ENCODE measurements at regions not wholly inside any gene's neighbourhood (a gene's known extent, or its start where the extent isn't known, plus 50 kb on each side); places are given as distances from the start of the nearest gene placed in this dataset.
A peak's percentile ranks its signal among the peaks of the same experiment; 100 is the strongest.

DNA sequence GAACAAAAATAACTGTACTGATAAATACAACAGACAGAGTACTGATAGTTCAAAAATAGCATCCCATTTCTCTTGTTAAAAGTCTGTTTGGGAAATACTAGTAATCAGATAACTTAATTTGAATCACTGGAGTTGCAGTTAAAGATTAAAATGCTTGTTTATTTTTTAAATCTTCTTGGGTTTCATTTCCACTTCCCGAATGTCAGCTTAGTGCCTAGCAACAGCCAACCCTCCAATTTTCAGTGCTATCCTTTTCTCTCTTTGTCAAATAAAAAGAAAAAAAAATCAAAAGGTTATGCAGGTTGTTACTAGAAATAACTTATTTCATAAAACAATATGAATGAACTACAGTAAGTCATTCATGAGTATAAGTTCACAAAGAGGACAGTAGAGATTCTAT lies 257.7 kb upstream of the STXBP5 start:
- Histone ChIP-seq H3K9me3 (no peaks in the 10 kb centered on the region), H3K9ac (ENCODE audit: low read depth in 2 of 2, low read length in 2 of 2) (no peak overlapping the region), H3K4me3 (no peak overlapping the region), H3K36me3 (no peaks in the 10 kb centered on the region), H3K27me3 (no peaks in the 10 kb centered on the region), H3K27ac (no peak overlapping the region), H3K4me1 (no peaks in the 10 kb centered on the region)
- DNase-seq, result no peak
- intact Hi-C loops (cut with DNase I), result no loop called here
- TF ChIP-seq, protein P1, sequence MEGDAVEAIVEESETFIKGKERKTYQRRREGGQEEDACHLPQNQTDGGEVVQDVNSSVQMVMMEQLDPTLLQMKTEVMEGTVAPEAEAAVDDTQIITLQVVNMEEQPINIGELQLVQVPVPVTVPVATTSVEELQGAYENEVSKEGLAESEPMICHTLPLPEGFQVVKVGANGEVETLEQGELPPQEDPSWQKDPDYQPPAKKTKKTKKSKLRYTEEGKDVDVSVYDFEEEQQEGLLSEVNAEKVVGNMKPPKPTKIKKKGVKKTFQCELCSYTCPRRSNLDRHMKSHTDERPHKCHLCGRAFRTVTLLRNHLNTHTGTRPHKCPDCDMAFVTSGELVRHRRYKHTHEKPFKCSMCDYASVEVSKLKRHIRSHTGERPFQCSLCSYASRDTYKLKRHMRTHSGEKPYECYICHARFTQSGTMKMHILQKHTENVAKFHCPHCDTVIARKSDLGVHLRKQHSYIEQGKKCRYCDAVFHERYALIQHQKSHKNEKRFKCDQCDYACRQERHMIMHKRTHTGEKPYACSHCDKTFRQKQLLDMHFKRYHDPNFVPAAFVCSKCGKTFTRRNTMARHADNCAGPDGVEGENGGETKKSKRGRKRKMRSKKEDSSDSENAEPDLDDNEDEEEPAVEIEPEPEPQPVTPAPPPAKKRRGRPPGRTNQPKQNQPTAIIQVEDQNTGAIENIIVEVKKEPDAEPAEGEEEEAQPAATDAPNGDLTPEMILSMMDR (IDR thresholded peaks at IDR 0.05), result no peak

DNA sequence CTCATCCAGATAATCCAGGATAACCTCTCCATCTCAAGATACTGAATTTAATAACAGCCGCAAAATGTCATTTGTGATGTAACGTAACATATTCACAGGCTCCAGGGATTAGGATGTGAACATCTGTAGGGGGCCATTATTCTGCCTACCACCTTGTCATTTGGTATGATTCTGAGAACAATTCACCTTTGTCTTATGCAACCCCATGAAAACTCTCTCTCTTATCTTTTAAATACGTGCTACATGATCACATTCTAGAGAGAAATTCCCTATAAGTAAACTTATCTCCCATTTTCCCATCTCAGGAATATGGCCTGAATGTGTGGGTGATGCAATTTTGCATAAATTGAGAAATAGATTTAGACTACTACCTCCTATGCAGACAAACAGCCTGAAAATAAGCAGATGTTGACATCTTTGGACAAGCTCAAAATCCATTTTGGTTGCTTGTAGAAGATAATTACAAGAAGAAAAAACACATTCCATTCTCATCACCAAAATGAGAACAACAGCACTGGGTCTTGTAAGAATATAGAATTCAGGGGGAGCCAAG lies 255.4 kb upstream of the STXBP5 start:
- H3K27me3 ChIP-seq, result no peaks in the 10 kb centered on the region
- no peaks in the 10 kb centered on the region for H3K9me3 ChIP-seq
- H3K27ac ChIP-seq, result no peak overlapping the region
- H3K36me3 ChIP-seq, result no peaks in the 10 kb centered on the region
- intact Hi-C loops (cut with DNase I), result no loop called here
- TF ChIP-seq, protein P1 (IDR thresholded peaks at IDR 0.05), result no peak
- H3K9ac ChIP-seq (ENCODE audit: low read depth in 2 of 2, low read length in 2 of 2), result no peak overlapping the region
- no peaks in the 10 kb centered on the region for H3K4me1 ChIP-seq
- no peak overlapping the region for H3K4me3 ChIP-seq
- no peak for DNase-seq

DNA sequence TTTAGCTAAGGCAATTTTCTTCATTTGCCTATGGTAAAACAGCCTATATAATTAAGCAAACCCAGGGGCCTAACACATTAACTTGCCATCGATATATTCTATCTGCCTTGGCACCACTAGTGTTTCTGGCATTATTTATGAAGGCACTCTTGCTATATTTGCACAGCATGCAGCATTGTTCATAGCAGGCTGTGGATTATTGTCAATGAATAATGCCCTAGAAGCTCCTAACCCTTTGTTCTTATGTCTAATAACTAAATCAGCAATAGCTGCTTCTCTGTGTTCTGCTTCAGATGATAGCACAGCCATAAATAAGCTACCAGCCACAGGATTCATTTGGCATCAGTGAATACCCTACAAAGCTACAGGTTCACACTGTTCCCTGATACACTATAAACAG lies 254.8 kb upstream of the STXBP5 start:
- DNase-seq, result no peak
- TF ChIP-seq, protein P1 (IDR thresholded peaks at IDR 0.05), result no peak
- Histone ChIP-seq H3K9ac (ENCODE audit: low read depth in 2 of 2, low read length in 2 of 2) (no peak overlapping the region), H3K4me1 (no peaks in the 10 kb centered on the region), H3K27me3 (no peaks in the 10 kb centered on the region), H3K27ac (no peak overlapping the region), H3K36me3 (no peaks in the 10 kb centered on the region), H3K9me3 (no peaks in the 10 kb centered on the region), H3K4me3 (no peak overlapping the region)
- intact Hi-C loops (cut with DNase I), result no loop called here

DNA sequence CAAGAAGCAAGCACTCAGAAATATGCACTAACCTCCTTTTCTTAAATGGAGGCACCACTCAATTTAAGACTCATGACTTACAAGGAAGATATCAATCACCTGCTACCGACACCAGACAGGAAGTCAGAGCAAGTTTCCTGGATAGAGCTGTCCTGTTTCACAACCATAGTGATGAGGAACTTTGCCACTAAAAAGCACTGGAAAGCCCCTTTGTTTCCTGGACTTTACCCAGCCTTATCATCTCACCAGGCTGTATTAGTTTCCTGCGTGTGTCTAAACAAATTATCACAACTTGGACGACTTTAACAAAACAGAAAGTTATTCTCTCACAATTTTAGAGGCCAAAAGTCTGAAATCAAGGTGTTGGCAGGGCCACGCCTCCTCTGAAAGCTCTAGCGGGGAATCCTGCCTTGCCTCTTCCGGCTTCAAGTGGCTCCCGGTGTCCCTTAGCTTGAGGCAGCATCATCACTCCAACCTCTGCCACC lies 253.8 kb upstream of the STXBP5 start:
- peak overlapping the region; percentile 2 for H3K27ac ChIP-seq
- peak; percentile 33 for DNase-seq

DNA sequence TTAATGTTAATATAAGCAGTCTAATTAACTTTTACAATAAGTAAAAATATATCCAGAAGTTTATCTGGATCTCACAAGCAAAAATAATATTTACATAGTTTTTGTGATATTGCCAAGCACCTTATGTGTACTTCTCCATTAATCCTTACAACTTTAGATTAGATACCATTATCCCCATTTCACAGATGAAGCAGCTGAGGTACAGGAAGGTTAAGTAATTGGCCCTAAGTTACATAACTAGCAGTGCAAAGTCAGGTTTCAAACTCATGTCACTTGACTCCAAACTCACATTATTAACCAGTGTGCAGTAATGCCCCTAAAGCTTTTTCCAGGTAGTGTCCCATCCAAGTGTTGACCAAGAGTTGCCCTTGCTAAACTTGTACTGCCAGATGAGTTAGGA lies 248.6 kb upstream of the STXBP5 start:
- H3K36me3 ChIP-seq, result no peaks in the 10 kb centered on the region
- intact Hi-C loops (cut with DNase I), result no loop called here
- no peak overlapping the region for H3K4me3 ChIP-seq
- DNase-seq, result no peak
- H3K9ac ChIP-seq (ENCODE audit: low read depth in 2 of 2, low read length in 2 of 2), result no peak overlapping the region
- H3K27me3 ChIP-seq, result no peaks in the 10 kb centered on the region
- no peaks in the 10 kb centered on the region for H3K9me3 ChIP-seq
- TF ChIP-seq, protein P1 (IDR thresholded peaks at IDR 0.05), result no peak
- H3K27ac ChIP-seq, result no peak overlapping the region
- H3K4me1 ChIP-seq, result no peaks in the 10 kb centered on the region

More for the DNA sequence above, 253.8 kb upstream of the STXBP5 start:
- H3K4me1 ChIP-seq, result no peaks in the 10 kb centered on the region
- TF ChIP-seq, protein P1 (IDR thresholded peaks at IDR 0.05), result no peak
- H3K4me3 ChIP-seq, result no peak overlapping the region
- intact Hi-C loops (cut with DNase I), result no loop called here
- no peaks in the 10 kb centered on the region for H3K9me3 ChIP-seq
- H3K9ac ChIP-seq (ENCODE audit: low read depth in 2 of 2, low read length in 2 of 2), result no peak overlapping the region
- H3K27me3 ChIP-seq, result no peaks in the 10 kb centered on the region
- H3K36me3 ChIP-seq, result no peaks in the 10 kb centered on the region
